T-cell (primary cell): ENCODE measurements at regions not wholly inside any gene's neighbourhood (a gene's known extent, or its start where the extent isn't known, plus 50 kb on each side); places are given as distances from the start of the nearest gene placed in this dataset.

ENCODE experiments used
- ATAC-seq, 4 experiments: fragments of 200-7000 bp in 3 of 4; fragments of 150-1000 bp in 1 of 4; cut with Tn5 transposase; replicated peaks in 1 of 4; 1 replicate in 3 of 4; 2 replicates in 1 of 4; pipeline ENCODE4 v1.10.0; 2021; ENCODE audit warnings: moderate library complexity in 3 of 4, mild to moderate bottlenecking in 2 of 4, moderate number of reproducible peaks in 1 of 4
- CTCF ChIA-PET, 2 donors: fragments of 300-600 bp; sonication (Branson Sonifier 250); formaldehyde crosslinking; loops; one replicate each; lab custom pipeline; 2022; ENCODE audit warnings: antibody characterized with exemption in 2 of 2; lab: Charles Lee
- POLR2A ChIA-PET, 2 donors: fragments of 300-600 bp; sonication (Branson Sonifier 250); formaldehyde crosslinking; loops; one replicate each; lab custom pipeline; 2022; ENCODE audit warnings: antibody characterized with exemption in 2 of 2; lab: Charles Lee
- DNase-seq, 35 experiments: peaks; one replicate each; pipeline versions ENCODE4 v3.0.0 to v3.0.0-alpha.2; 2013 to 2023
- H3K27ac ChIP-seq: one replicate; pipeline ENCODE4 v1.5.1; 2013; ENCODE audit warnings: low read length
- H3K27me3 ChIP-seq, 2 experiments: replicated peaks in 1 of 2; 1 replicate in 1 of 2; 2 replicates in 1 of 2; pipeline versions ENCODE4 v1.6.1 to v1.7.0; 2013; ENCODE audit warnings: low read length in 1 of 2, mixed read lengths in 1 of 2; ENCODE audit not compliant: control insufficient read depth in 2 of 2, insufficient read depth in 2 of 2; ENCODE audit errors: extremely low read depth in 1 of 2
- H3K36me3 ChIP-seq, 2 donors: 1 replicate in 1 of 2; 2 replicates in 1 of 2; pipeline versions ENCODE4 v1.6.1 to v1.7.0; 2013; ENCODE audit warnings: low read length in 1 of 2; ENCODE audit not compliant: control insufficient read depth in 2 of 2, insufficient read depth in 1 of 2; ENCODE audit errors: extremely low read depth in 1 of 2
- H3K4me1 ChIP-seq, 2 experiments: 1 replicate in 1 of 2; 2 replicates in 1 of 2; pipeline versions ENCODE4 v1.6.1 to v1.7.0; 2013; ENCODE audit warnings: low read length in 2 of 2, mixed read lengths in 1 of 2; ENCODE audit not compliant: insufficient read depth in 2 of 2, control insufficient read depth in 1 of 2; ENCODE audit errors: extremely low read depth in 1 of 2
- H3K4me3 ChIP-seq, 2 donors: 1 replicate in 1 of 2; 2 replicates in 1 of 2; pipeline versions ENCODE4 v1.5.1 to v1.7.0; 2013; ENCODE audit warnings: mild to moderate bottlenecking in 2 of 2, low read length in 1 of 2, moderate library complexity in 1 of 2; ENCODE audit not compliant: control insufficient read depth in 1 of 2; ENCODE audit errors: extremely low read depth in 1 of 2
- H3K9me3 ChIP-seq: 2 replicates; pipeline ENCODE4 v1.7.0; 2013
- H3K27ac Mint-ChIP-seq, 2 donors: one replicate each; pipeline ENCODE4 v1.8.0; 2020 to 2021; ENCODE audit warnings: mild to moderate bottlenecking in 2 of 2, mixed read lengths in 2 of 2
- H3K27me3 Mint-ChIP-seq, 2 donors: one replicate each; pipeline ENCODE4 v1.8.0; 2021 to 2022; ENCODE audit warnings: mixed read lengths in 2 of 2
- H3K36me3 Mint-ChIP-seq: one replicate; pipeline ENCODE4 v1.8.0; 2021; ENCODE audit warnings: mixed read lengths
- H3K4me1 Mint-ChIP-seq, 3 donors: one replicate each; pipeline ENCODE4 v1.8.0; 2020 to 2022; ENCODE audit warnings: mixed read lengths in 3 of 3, mild to moderate bottlenecking in 1 of 3
- H3K4me3 Mint-ChIP-seq, 3 donors: one replicate each; pipeline ENCODE4 v1.8.0; 2020 to 2022; ENCODE audit warnings: mild to moderate bottlenecking in 3 of 3, mixed read lengths in 3 of 3, moderate library complexity in 3 of 3
- H3K9me3 Mint-ChIP-seq, 3 donors: one replicate each; pipeline ENCODE4 v1.8.0; 2020 to 2022; ENCODE audit warnings: mixed read lengths in 3 of 3
- WGBS: methylation state at CpG from one replicate; pipeline ENCODE4 v1.1.5; 2013; ENCODE audit warnings: missing lambda C conversion rate; ENCODE audit not compliant: insufficient coverage; 5-methylcytosine and 5-hydroxymethylcytosine counted together

DNA sequence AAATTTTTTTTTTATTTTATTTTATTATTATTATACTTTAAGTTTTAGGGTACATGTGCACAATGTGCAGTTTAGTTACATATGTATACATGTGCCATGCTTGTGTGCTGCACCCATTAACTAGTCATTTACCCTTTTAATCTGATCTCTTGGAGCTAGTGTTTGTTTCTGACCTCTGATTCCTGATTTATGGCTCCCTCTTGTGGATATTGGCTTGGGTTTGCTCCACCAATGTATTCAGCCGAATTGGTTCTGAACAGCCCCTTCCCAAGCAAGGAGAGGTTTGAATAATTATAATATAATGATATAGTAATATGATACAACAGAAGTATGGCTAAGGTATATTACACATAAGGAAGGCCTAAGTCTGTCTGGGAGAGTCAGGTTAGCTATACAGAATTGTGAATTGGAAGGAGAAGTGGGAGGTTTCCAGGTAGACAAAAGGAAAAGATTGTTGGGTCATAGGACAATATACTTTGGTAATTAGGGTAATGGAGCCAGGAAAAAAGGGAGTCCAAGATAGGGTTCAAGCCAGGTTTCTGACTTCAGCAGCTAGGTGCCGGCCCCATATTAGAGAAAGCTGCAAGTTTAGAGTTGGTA, 53.1 kb upstream of the HMCN1 start:
- CTCF ChIA-PET: interaction anchor here (0.6 to 2.7 kb wide), 23 partner anchors 9 to 876 kb away, joined by 3 to 32 read pairs (median 4); partner anchors contain the start of gene IVNS1ABP (in 1 of the 2)
- Histone ChIP-seq H3K4me3 (no peak overlapping the region), H3K9me3 (no peaks in the 10 kb centered on the region), H3K27ac (no peak overlapping the region), H3K27me3 (no peaks in the 10 kb centered on the region), H3K36me3 (no peaks in the 10 kb centered on the region), H3K4me1 (peaks cover 7 to 18% of the 10 kb centered on the region in 2 experiments)
- peaks cover 0 to 4% of the 10 kb centered on the region in 2 donors for H3K27me3 Mint-ChIP-seq
- WGBS: no CpG with 5 or more reads among the region's 2 CpGs
- H3K27ac Mint-ChIP-seq: no peak overlapping the region
- H3K9me3 Mint-ChIP-seq: no peaks in the 10 kb centered on the region
- peaks cover 25 to 36% (median 34%) of the 10 kb centered on the region in 3 donors for H3K4me1 Mint-ChIP-seq
- POLR2A ChIA-PET: interaction anchor here (0.8 to 2.2 kb wide), 5 partner anchors 114 to 497 kb away, joined by 3 to 5 read pairs (median 4); partner anchors contain the start of gene IVNS1ABP (in 1 of the 2)
- ATAC-seq (peak; percentile 41 to 64 (median 52)), DNase-seq (peak in 3 of 35 experiments; percentile 8 to 69 (median 9))
- no peak overlapping the region for H3K4me3 Mint-ChIP-seq
- H3K36me3 Mint-ChIP-seq: no peaks in the 10 kb centered on the region

GRCh38 chr1:185680453-185680852, 53.7 kb upstream of the HMCN1 start:
- peaks cover 7 to 19% of the 10 kb centered on the region in 2 experiments for H3K4me1 ChIP-seq
- ChIA-PET POLR2A (interaction anchor here (0.6 to 2.2 kb wide), 6 partner anchors 113 to 640 kb away, joined by 3 to 5 read pairs (median 4); partner anchors contain the start of gene IVNS1ABP (in 1 of the 2)), CTCF (interaction anchor here (0.6 to 2.7 kb wide), 23 partner anchors 9 to 875 kb away, joined by 3 to 32 read pairs (median 4); partner anchors contain the start of gene IVNS1ABP (in 1 of the 2))
- H3K27me3 Mint-ChIP-seq: peaks cover 0 to 4% of the 10 kb centered on the region in 2 donors
- no peak overlapping the region for H3K27ac ChIP-seq
- 0% methylated on average over 1 of the region's 4 CpGs for WGBS
- H3K36me3 Mint-ChIP-seq: no peaks in the 10 kb centered on the region
- no peaks in the 10 kb centered on the region for H3K9me3 ChIP-seq
- DNase-seq (peak in 8 of 35 experiments; percentile 5 to 27 (median 10)), ATAC-seq (peak; percentile 55 to 70 (median 63))
- peak overlapping the region in 1 of 3 donors; percentile 3 for H3K4me3 Mint-ChIP-seq
- H3K4me3 ChIP-seq: no peak overlapping the region
- no peaks in the 10 kb centered on the region for H3K9me3 Mint-ChIP-seq
- peak overlapping the region; percentile 51 to 71 for H3K27ac Mint-ChIP-seq
- H3K4me1 Mint-ChIP-seq: peaks cover 25 to 38% (median 37%) of the 10 kb centered on the region in 3 donors
- H3K36me3 ChIP-seq: no peaks in the 10 kb centered on the region
- H3K27me3 ChIP-seq: no peaks in the 10 kb centered on the region

- Mint-ChIP-seq H3K36me3 (no peaks in the 10 kb centered on the region), H3K4me3 (no peak overlapping the region), H3K27me3 (no peaks in the 10 kb centered on the region), H3K9me3 (no peaks in the 10 kb centered on the region), H3K27ac (no peak overlapping the region), H3K4me1 (peaks cover 37 to 51% (median 49%) of the 10 kb centered on the region in 3 donors)
- WGBS: 100% methylated on average over 1 of the region's 5 CpGs
- Histone ChIP-seq H3K4me1 (peaks cover 7 to 30% of the 10 kb centered on the region in 2 experiments), H3K9me3 (no peaks in the 10 kb centered on the region), H3K27ac (no peak overlapping the region), H3K36me3 (no peaks in the 10 kb centered on the region), H3K4me3 (no peak overlapping the region), H3K27me3 (no peaks in the 10 kb centered on the region)
- CTCF ChIA-PET: interaction anchor here (0.8 to 2.7 kb wide), 7 partner anchors 9 to 874 kb away, joined by 3 to 32 read pairs (median 5); no protein-coding TSS in a partner anchor
- DNase-seq: no peak
- POLR2A ChIA-PET: interaction anchor here in 1 of 2 donors (0.6 to 2.2 kb wide), 2 partner anchors 112 to 927 kb away, joined by 3 to 5 read pairs; no protein-coding TSS in a partner anchor
- ATAC-seq: no peak
Measured at GRCh38 chr1:185679220-185679619, 55.0 kb upstream of the HMCN1 start.

DNA sequence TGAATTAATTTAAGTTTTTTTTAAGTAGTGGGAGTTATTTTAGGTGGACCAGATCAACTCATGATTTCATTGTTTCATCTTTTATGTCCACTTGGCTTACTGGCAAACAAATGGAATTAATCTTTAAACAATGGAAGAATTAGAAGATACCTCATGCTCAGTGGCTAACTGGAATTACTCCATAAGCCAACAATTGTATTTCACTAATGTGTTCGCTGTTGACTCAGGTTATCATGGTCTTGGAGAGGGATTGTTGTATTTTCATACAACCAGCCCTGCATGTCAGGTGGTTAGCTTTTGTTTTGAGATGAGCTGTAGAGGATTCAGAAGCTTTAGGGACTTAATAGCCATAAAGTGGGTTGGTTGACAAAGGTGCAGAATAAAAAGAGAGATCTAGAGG, 57.2 kb upstream of the HMCN1 start:
- Histone ChIP-seq H3K36me3 (no peaks in the 10 kb centered on the region), H3K27ac (no peak overlapping the region), H3K27me3 (no peaks in the 10 kb centered on the region), H3K4me1 (peaks cover 11 to 36% of the 10 kb centered on the region in 2 experiments), H3K4me3 (no peak overlapping the region), H3K9me3 (no peaks in the 10 kb centered on the region)
- H3K27ac Mint-ChIP-seq: no peak overlapping the region
- H3K4me1 Mint-ChIP-seq: peaks cover 53 to 63% (median 62%) of the 10 kb centered on the region in 3 donors
- DNase-seq (no peak), ATAC-seq (no peak)
- H3K27me3 Mint-ChIP-seq: no peaks in the 10 kb centered on the region
- WGBS: no CpG with 5 or more reads among the region's 1 CpG
- CTCF ChIA-PET: interaction anchor here (0.8 to 2.4 kb wide), 4 partner anchors 11 to 438 kb away, joined by 3 to 7 read pairs (median 4); partner anchors contain the start of gene IVNS1ABP (in 1 of the 2)
- POLR2A ChIA-PET: interaction anchor here in 1 of 2 donors (0.6 kb wide), 1 partner anchor 367 kb away, joined by 3 read pairs; no protein-coding TSS in a partner anchor
- H3K4me3 Mint-ChIP-seq: no peak overlapping the region
- no peaks in the 10 kb centered on the region for H3K9me3 Mint-ChIP-seq
- H3K36me3 Mint-ChIP-seq: no peaks in the 10 kb centered on the region

- Mint-ChIP-seq H3K9me3 (no peaks in the 10 kb centered on the region), H3K4me3 (peak overlapping the region in 2 of 3 donors; percentile 22 to 45), H3K27ac (peak overlapping the region; percentile 72 to 77), H3K27me3 (no peaks in the 10 kb centered on the region), H3K36me3 (no peaks in the 10 kb centered on the region), H3K4me1 (peaks cover 44 to 55% (median 55%) of the 10 kb centered on the region in 3 donors)
- DNase-seq (peak in 4 of 35 experiments; percentile 2 to 44 (median 16)), ATAC-seq (peak; percentile 78 to 91 (median 86))
- Histone ChIP-seq H3K9me3 (no peaks in the 10 kb centered on the region), H3K27ac (peak overlapping the region; percentile 25), H3K4me1 (peaks cover 11 to 26% of the 10 kb centered on the region in 2 experiments), H3K36me3 (no peaks in the 10 kb centered on the region), H3K27me3 (no peaks in the 10 kb centered on the region), H3K4me3 (no peak overlapping the region)
- no CpG with 5 or more reads among the region's 5 CpGs for WGBS
- POLR2A ChIA-PET: no interaction called here
- CTCF ChIA-PET: interaction anchor here (0.5 to 1.3 kb wide), 6 partner anchors 78 to 504 kb away, joined by 3 to 4 read pairs (median 3); no protein-coding TSS in a partner anchor
Measured at GRCh38 chr1:185674201-185674600, 60.0 kb upstream of the HMCN1 start.

DNA sequence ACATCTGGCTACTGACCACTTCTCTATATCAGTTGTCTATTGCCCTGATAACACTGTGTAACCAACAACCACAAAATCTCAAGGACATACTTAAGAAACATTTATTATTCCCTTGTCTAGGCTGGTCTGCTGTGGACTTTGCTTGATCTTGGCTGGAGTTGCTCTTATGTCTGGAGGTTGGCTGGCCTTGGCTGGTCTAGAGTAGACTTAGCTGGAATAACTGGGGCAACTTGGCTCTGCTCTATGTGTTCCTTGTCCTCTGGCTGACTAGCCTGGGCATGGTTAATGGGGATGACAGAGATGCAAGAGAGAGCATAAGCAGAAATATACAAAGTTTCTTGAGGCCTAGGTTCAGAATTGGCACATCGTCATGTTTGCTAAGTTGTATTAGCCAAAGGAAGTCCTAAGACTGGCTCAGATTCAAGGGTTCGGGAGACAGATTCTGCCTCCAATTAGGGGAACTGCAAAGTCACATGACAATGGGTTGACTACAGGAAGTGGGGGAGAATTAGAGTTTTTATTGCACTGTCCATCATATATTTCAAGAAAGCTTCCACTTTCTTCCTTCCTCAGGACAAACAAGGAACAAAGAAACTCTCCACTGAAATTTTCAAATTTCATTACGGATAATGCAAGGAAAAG, 61.4 kb upstream of the HMCN1 start:
- Mint-ChIP-seq H3K4me3 (no peak overlapping the region), H3K27me3 (no peaks in the 10 kb centered on the region), H3K9me3 (no peaks in the 10 kb centered on the region), H3K36me3 (no peaks in the 10 kb centered on the region), H3K4me1 (peaks cover 44 to 50% (median 49%) of the 10 kb centered on the region in 3 donors), H3K27ac (peak overlapping the region; percentile 41 to 45)
- ATAC-seq: no peak
- Histone ChIP-seq H3K27ac (no peak overlapping the region), H3K27me3 (no peaks in the 10 kb centered on the region), H3K4me3 (no peak overlapping the region), H3K9me3 (no peaks in the 10 kb centered on the region), H3K36me3 (no peaks in the 10 kb centered on the region), H3K4me1 (peaks cover 11 to 26% of the 10 kb centered on the region in 2 experiments)
- WGBS: 100% methylated on average over 1 of the region's 3 CpGs
- POLR2A ChIA-PET: no interaction called here
- no peak for DNase-seq
- CTCF ChIA-PET: interaction anchor here in 1 of 2 donors (1.5 kb wide), 1 partner anchor 433 kb away, joined by 4 read pairs; no protein-coding TSS in a partner anchor
